Heart left ventricle (tissue), 16 donors: ENCODE measurements at regions not wholly inside any gene's neighbourhood (a gene's known extent, or its start where the extent isn't known, plus 50 kb on each side); places are given as distances from the start of the nearest gene placed in this dataset.
"Not testable (repeated sequence)": the region's sequence is repeated elsewhere in the genome, so short reads cannot be mapped to it uniquely, and the experiment has no call there.

Experiments
- ATAC-seq, 4 donors: fragments of 200-7000 bp; cut with Tn5 transposase; one replicate each; pipeline ENCODE4 v1.9.1; 2020 to 2022; ENCODE audit warnings: moderate library complexity in 4 of 4, mild to moderate bottlenecking in 3 of 4, moderate number of reproducible peaks in 1 of 4
- DNase-seq, 5 donors: peaks; one replicate each; pipeline ENCODE4 v3.0.0-alpha.2; 2020
- H3K27ac ChIP-seq, 12 donors: fragments of 200-600 bp; sonication (generic) in 4 of 12; one replicate each; pipeline versions ENCODE4 v1.5.0 to v1.8.0; 2016 to 2022; ENCODE audit warnings: mild to moderate bottlenecking in 2 of 12
- H3K27me3 ChIP-seq, 9 donors: fragments of 200-600 bp; sonication (generic) in 2 of 9; one replicate each; pipeline versions ENCODE4 v1.5.1 to v1.8.0; 2016 to 2022; ENCODE audit warnings: mild to moderate bottlenecking in 3 of 9
- H3K36me3 ChIP-seq, 9 donors: fragments of 200-600 bp; sonication (generic) in 2 of 9; one replicate each; pipeline versions ENCODE4 v1.5.0 to v1.8.0; 2018 to 2022; ENCODE audit warnings: mild to moderate bottlenecking in 2 of 9
- H3K4me1 ChIP-seq, 12 donors: fragments of 200-600 bp; sonication (generic) in 4 of 12; one replicate each; pipeline versions ENCODE4 v1.5.0 to v1.8.0; 2016 to 2022; ENCODE audit warnings: mild to moderate bottlenecking in 3 of 12
- H3K4me3 ChIP-seq, 12 donors: fragments of 200-600 bp; sonication (generic) in 4 of 12; one replicate each; pipeline versions ENCODE4 v1.5.0 to v1.8.0; 2017 to 2022; ENCODE audit warnings: mild to moderate bottlenecking in 9 of 12, moderate library complexity in 4 of 12
- H3K9me3 ChIP-seq, 12 donors: fragments of 200-600 bp; sonication (generic) in 4 of 12; one replicate each; pipeline versions ENCODE4 v1.5.0 to v1.8.0; 2016 to 2022; ENCODE audit warnings: mild to moderate bottlenecking in 1 of 12
- POLR2A ChIP-seq, 2 donors: fragments of 450-650 bp; IDR thresholded peaks; one replicate each; pipeline ENCODE4 v1.6.1; 2017; ENCODE audit warnings: antibody characterized with exemption in 2 of 2, mild to moderate bottlenecking in 2 of 2, moderate library complexity in 2 of 2
- WGBS, 4 donors: extraction: QIAGEN DNeasy Blood & Tissue Kit in 2 of 4; methylation state at CpG; one replicate each; pipeline versions ENCODE4 v1.1.5 to v1.1.7; 2013 to 2018; 5-methylcytosine and 5-hydroxymethylcytosine counted together
- intact Hi-C, 10 donors: fragments of 100-400 bp; cut with DNase I; formaldehyde crosslinking; loops; one replicate each; pipeline versions ENCODE4 v1.11.1 to v1.14.2; 2022
- TF ChIP-seq, protein P1 (sequence below), 12 donors: fragments of 200-600 bp; sonication (generic) in 4 of 12; IDR thresholded peaks; one replicate each; pipeline versions ENCODE4 v1.5.0 to v1.8.0; 2018 to 2022; ENCODE audit warnings: antibody characterized with exemption in 12 of 12, mild to moderate bottlenecking in 5 of 12
- donor health status: ischemic (EF 13 %, LVEDD 7.1; RV severe dilation, severe dysfunction).
- donor health status: healthy with polysubstance abuse.
- donor health status: DM: no; HTN: yes; CAD: no.
- donor health status: DM: no; HTN: no; CAD: no.
- donor health status: ischemic (EF 25% LVEDD 6.9; RV normal size, moderate dysfunction).
- donor health status: ischemic (EF 25% LVEDD 5.7; RV mildly dilated, moderate dysfunction).
- donor health status: healthy.
- donor health status: DM: yes; HTN: yes; CAD: no.
- donor health status: ischemic (EF 35%, LVEDD 5.7; RV mildly dilated, moderate dysfunction).
- donor health status: nonischemic (EF 11% LVEDD 7.7; RV severe dilation, severe dysfunction).
- donor health status: DM: yes; HTN: yes; CAD: no.
- donor health status: PGD.
- donor health status: ischemic (EF 29% LVEDD 5.4; RV normal size, mild dysfunction).
- donor health status: nonischemic (EF 23%, LVEDD 6.1; RV moderate dilation, normal function).

DNA sequence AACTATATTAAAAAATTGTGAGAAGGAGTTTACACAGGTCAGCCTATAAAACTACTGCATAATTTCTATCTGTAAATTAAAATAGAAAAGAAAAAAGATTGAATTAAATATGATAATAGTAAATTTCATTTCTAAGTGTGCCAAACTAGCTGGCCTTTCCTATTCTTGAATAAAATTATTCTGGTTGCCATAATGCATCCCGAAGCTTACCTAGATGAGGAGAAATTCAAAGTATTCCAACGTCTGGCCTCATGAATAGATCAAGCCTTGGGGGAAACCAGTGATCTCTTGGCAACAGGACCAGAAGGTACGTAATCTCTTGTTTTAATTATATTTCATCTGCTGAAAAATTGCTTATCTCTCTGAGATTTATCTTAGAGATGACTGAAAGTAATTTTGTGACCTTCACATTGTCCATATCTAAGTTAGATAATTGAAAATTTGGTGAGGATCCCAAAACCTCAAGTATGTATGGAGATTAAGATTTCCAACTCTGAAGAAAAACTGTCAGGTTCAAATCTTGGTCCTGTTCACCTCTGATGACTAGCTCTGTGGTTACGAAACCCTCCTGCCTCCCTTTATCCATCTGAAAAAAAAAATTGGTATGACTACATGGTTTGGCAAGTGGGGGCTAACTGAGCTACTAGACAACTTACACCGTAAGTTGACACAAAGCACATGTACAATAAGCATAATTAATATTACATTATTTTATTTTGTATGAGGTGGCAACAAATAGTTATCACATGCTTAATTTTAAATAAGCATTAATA lies 891.4 kb upstream of the ADAMTS5 start:
- H3K27ac ChIP-seq, ATAC-seq, H3K4me3 ChIP-seq, intact Hi-C loops, H3K36me3 ChIP-seq, DNase-seq, H3K9me3 ChIP-seq, H3K27me3 ChIP-seq: not testable (repeated sequence)
- WGBS, 4 donors: 89 to 91% (median 90%) methylated on average over 5 of the region's 5 CpGs
- H3K4me1 ChIP-seq: peaks cover 0 to 12% (median 0%) of the 10 kb centered on the region in 12 donors

- DNase-seq, ATAC-seq, H3K36me3 ChIP-seq, intact Hi-C loops, H3K4me3 ChIP-seq, H3K27me3 ChIP-seq, H3K9me3 ChIP-seq, H3K27ac ChIP-seq: not testable (repeated sequence)
- H3K4me1 ChIP-seq: peaks cover 0 to 12% (median 0%) of the 10 kb centered on the region in 12 donors
- 48 to 57% (median 55%) methylated on average over 3 of the region's 3 CpGs for WGBS, 4 donors
These were observed 890.1 kb upstream of the ADAMTS5 start for GRCh38 chr21:27856988-27857387.

DNA sequence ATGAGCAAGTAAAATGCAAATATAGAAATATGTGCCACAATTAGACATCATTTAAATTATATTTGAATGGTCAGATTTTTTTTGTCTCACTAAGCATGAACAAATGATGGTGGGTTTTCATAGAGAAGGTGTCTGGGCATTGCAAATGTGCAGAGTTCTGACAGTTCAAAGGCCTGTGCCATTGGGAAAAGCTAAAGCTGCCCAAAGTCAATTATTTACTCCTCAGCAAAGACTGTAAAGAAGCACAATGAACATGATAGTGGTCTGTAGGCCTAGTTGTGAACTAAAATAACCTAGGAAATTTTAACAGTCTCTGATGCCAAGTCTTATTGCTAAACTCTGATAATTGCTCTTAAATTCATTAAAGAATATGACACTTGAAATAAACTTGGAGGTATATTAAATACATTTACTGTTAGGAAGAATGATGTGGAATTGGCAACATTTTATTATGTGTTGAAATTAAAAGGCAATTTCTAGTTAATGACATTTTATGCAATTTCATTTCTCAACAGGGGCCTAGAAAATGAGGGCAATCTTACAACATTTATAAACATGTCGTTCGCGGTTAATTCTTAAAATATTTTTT lies 874.3 kb upstream of the ADAMTS5 start:
- no peak for TF ChIP-seq POLR2A (IDR thresholded peaks at IDR 0.05)
- TF ChIP-seq, protein P1, sequence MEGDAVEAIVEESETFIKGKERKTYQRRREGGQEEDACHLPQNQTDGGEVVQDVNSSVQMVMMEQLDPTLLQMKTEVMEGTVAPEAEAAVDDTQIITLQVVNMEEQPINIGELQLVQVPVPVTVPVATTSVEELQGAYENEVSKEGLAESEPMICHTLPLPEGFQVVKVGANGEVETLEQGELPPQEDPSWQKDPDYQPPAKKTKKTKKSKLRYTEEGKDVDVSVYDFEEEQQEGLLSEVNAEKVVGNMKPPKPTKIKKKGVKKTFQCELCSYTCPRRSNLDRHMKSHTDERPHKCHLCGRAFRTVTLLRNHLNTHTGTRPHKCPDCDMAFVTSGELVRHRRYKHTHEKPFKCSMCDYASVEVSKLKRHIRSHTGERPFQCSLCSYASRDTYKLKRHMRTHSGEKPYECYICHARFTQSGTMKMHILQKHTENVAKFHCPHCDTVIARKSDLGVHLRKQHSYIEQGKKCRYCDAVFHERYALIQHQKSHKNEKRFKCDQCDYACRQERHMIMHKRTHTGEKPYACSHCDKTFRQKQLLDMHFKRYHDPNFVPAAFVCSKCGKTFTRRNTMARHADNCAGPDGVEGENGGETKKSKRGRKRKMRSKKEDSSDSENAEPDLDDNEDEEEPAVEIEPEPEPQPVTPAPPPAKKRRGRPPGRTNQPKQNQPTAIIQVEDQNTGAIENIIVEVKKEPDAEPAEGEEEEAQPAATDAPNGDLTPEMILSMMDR (IDR thresholded peaks at IDR 0.05): no peak
- 99% methylated on average over 3 of the region's 3 CpGs for WGBS, 4 donors
- H3K27ac ChIP-seq: no peak overlapping the region

GRCh38 chr21:27840262-27840661 lies 873.4 kb upstream of the ADAMTS5 start:
- no peaks in the 10 kb centered on the region for H3K4me1 ChIP-seq
- no peak for ATAC-seq
- 53 to 70% (median 65%) methylated on average over 3 of the region's 3 CpGs for WGBS, 4 donors

More for the DNA sequence above, 874.3 kb upstream of the ADAMTS5 start:
- no peak for ATAC-seq
- DNase-seq: no peak
- H3K4me3 ChIP-seq: no peak overlapping the region
- H3K27me3 ChIP-seq: no peaks in the 10 kb centered on the region
- H3K4me1 ChIP-seq: no peaks in the 10 kb centered on the region
- peaks cover 0 to 10% (median 0%) of the 10 kb centered on the region in 12 donors for H3K9me3 ChIP-seq
- intact Hi-C loops: no loop called here
- no peaks in the 10 kb centered on the region for H3K36me3 ChIP-seq

GRCh38 chr21:27839512-27840115 lies 872.7 kb upstream of the ADAMTS5 start:
- DNase-seq (no peak), ATAC-seq (no peak)
- Histone ChIP-seq H3K4me1 (no peaks in the 10 kb centered on the region), H3K4me3 (no peak overlapping the region), H3K9me3 (peaks cover 0 to 13% (median 0%) of the 10 kb centered on the region in 12 donors), H3K27ac (peak overlapping the region in 1 of 12 donors; percentile 2), H3K36me3 (no peaks in the 10 kb centered on the region), H3K27me3 (no peaks in the 10 kb centered on the region)
- TF ChIP-seq POLR2A (IDR thresholded peaks at IDR 0.05): no peak
- TF ChIP-seq, protein P1 (IDR thresholded peaks at IDR 0.05): no peak
- WGBS, 4 donors: 79 to 82% (median 80%) methylated on average over 3 of the region's 3 CpGs
- intact Hi-C loops: no loop called here

More at GRCh38 chr21:27840262-27840661, 873.4 kb upstream of the ADAMTS5 start:
- no peak for DNase-seq
- H3K9me3 ChIP-seq: peaks cover 0 to 8% (median 0%) of the 10 kb centered on the region in 12 donors
- no peak overlapping the region for H3K4me3 ChIP-seq
- intact Hi-C loops: no loop called here
- no peaks in the 10 kb centered on the region for H3K36me3 ChIP-seq
- H3K27me3 ChIP-seq: no peaks in the 10 kb centered on the region
- H3K27ac ChIP-seq: no peak overlapping the region
- TF ChIP-seq, protein P1 (IDR thresholded peaks at IDR 0.05): no peak
- no peak for TF ChIP-seq POLR2A (IDR thresholded peaks at IDR 0.05)
